ENCODE measurements at regions not wholly inside any gene's neighbourhood (a gene's known extent, or its start where the extent isn't known, plus 50 kb on each side); places are given as distances from the start of the nearest gene placed in this dataset.

GRCh38 chr1:9428601-9429341 is 110.5 kb upstream of the SLC25A33 start (continued):
- TF ChIP-seq, protein P1, sequence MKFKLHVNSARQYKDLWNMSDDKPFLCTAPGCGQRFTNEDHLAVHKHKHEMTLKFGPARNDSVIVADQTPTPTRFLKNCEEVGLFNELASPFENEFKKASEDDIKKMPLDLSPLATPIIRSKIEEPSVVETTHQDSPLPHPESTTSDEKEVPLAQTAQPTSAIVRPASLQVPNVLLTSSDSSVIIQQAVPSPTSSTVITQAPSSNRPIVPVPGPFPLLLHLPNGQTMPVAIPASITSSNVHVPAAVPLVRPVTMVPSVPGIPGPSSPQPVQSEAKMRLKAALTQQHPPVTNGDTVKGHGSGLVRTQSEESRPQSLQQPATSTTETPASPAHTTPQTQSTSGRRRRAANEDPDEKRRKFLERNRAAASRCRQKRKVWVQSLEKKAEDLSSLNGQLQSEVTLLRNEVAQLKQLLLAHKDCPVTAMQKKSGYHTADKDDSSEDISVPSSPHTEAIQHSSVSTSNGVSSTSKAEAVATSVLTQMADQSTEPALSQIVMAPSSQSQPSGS (IDR thresholded peaks at IDR 0.05; ENCODE audit: low read length) = no peak
- TF ChIP-seq CBFB (IDR thresholded peaks at IDR 0.05; ENCODE audit: low read depth) (peak; percentile 71; the same call in 1 of the 2 replicates), EGR1 (IDR thresholded peaks at IDR 0.05; ENCODE audit: borderline replicate concordance in 1 of 2, low read depth in 2 of 2, low read length in 2 of 2) (no peak), NFYB (IDR thresholded peaks at IDR 0.05; ENCODE audit: insufficient read depth, low read depth, low read length) (peak; percentile 99), DPF2 (IDR thresholded peaks at IDR 0.05) (peak; percentile 53; the same call in 1 of the 2 replicates), RELA (IDR thresholded peaks at IDR 0.05; ENCODE audit: borderline replicate concordance, partially characterized antibody) (peak; percentile 78), NRF1 (conservative IDR thresholded peaks at IDR 0.05; ENCODE audit: low read depth, low read length) (peak; percentile 79), STAT1 (conservative IDR thresholded peaks at IDR 0.05) (no peak), SMAD5 (IDR thresholded peaks at IDR 0.05; ENCODE audit: low read depth) (peak; percentile 41; the same call in 1 of the 2 replicates), E2F8 (IDR thresholded peaks at IDR 0.05; ENCODE audit: low read depth, partially characterized antibody) (peak; percentile 89), SPI1 (IDR thresholded peaks at IDR 0.05; ENCODE audit: borderline replicate concordance, insufficient read depth, low read depth, low read length) (0 out of 2 replicates have a peak, but pooled peaks have one; percentile 13), EZH2 (IDR thresholded peaks at IDR 0.05; ENCODE audit: borderline replicate concordance, control insufficient read depth, low read depth, low read length) (no peak), POLR2AphosphoS2 (IDR thresholded peaks at IDR 0.05; ENCODE audit: low read depth, low read length) (peak; percentile 46; the same call in 1 of the 2 replicates), TCF12 (IDR thresholded peaks at IDR 0.05; ENCODE audit: low read depth, low read length) (0 out of 2 replicates have a peak, but pooled peaks have one; percentile 3), LARP7 (IDR thresholded peaks at IDR 0.05) (peak; percentile 16; the same call in 1 of the 2 replicates), IKZF1 (conservative IDR thresholded peaks at IDR 0.05) (peak; percentile 87), RAD51 (IDR thresholded peaks at IDR 0.05) (peak; percentile 92), CREM (IDR thresholded peaks at IDR 0.05; ENCODE audit: low read depth) (peak; percentile 100), MXI1 (IDR thresholded peaks at IDR 0.05; ENCODE audit: low read depth, low read length) (peak; percentile 96)
- TF ChIP-seq, protein P2, sequence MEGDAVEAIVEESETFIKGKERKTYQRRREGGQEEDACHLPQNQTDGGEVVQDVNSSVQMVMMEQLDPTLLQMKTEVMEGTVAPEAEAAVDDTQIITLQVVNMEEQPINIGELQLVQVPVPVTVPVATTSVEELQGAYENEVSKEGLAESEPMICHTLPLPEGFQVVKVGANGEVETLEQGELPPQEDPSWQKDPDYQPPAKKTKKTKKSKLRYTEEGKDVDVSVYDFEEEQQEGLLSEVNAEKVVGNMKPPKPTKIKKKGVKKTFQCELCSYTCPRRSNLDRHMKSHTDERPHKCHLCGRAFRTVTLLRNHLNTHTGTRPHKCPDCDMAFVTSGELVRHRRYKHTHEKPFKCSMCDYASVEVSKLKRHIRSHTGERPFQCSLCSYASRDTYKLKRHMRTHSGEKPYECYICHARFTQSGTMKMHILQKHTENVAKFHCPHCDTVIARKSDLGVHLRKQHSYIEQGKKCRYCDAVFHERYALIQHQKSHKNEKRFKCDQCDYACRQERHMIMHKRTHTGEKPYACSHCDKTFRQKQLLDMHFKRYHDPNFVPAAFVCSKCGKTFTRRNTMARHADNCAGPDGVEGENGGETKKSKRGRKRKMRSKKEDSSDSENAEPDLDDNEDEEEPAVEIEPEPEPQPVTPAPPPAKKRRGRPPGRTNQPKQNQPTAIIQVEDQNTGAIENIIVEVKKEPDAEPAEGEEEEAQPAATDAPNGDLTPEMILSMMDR (IDR thresholded peaks at IDR 0.05 in 2 of 3, conservative IDR thresholded peaks at IDR 0.05 in 1 of 3; ENCODE audit: control insufficient read depth in 2 of 3, extremely low read depth in 1 of 3, insufficient read depth in 1 of 3, low read depth in 3 of 3, low read length in 3 of 3) = peak in 1 of 3 experiments; percentile 4; a peak in 1 of 6 replicates
- TF ChIP-seq, protein P3, sequence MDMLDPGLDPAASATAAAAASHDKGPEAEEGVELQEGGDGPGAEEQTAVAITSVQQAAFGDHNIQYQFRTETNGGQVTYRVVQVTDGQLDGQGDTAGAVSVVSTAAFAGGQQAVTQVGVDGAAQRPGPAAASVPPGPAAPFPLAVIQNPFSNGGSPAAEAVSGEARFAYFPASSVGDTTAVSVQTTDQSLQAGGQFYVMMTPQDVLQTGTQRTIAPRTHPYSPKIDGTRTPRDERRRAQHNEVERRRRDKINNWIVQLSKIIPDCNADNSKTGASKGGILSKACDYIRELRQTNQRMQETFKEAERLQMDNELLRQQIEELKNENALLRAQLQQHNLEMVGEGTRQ (IDR thresholded peaks at IDR 0.05; ENCODE audit: borderline replicate concordance, low read depth, low read length) = peak; percentile 87
- TF ChIP-seq, protein P4, sequence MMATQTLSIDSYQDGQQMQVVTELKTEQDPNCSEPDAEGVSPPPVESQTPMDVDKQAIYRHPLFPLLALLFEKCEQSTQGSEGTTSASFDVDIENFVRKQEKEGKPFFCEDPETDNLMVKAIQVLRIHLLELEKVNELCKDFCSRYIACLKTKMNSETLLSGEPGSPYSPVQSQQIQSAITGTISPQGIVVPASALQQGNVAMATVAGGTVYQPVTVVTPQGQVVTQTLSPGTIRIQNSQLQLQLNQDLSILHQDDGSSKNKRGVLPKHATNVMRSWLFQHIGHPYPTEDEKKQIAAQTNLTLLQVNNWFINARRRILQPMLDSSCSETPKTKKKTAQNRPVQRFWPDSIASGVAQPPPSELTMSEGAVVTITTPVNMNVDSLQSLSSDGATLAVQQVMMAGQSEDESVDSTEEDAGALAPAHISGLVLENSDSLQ (IDR thresholded peaks at IDR 0.05) = peak; percentile 55; the same call in 1 of the 2 replicates
